Stimulated activated naive CD8-positive, alpha-beta T cell treated with anti-CD3 and anti-CD28 coated beads, Interleukin-15, Interleukin-2, amounts not matched to agents 100 ng/mL and 50 ng/mL, for 24 hours (primary cell): ENCODE measurements at regions not wholly inside any gene's neighbourhood (a gene's known extent, or its start where the extent isn't known, plus 50 kb on each side); places are given as distances from the start of the nearest gene placed in this dataset.

ENCODE experiments used
- H3K27ac Mint-ChIP-seq: one replicate; pipeline ENCODE4 v1.8.0; 2021; ENCODE audit warnings: mild to moderate bottlenecking, mixed read lengths
- H3K27me3 Mint-ChIP-seq: one replicate; pipeline ENCODE4 v1.8.0; 2021; ENCODE audit warnings: mixed read lengths
- H3K36me3 Mint-ChIP-seq: one replicate; pipeline ENCODE4 v1.8.0; 2021; ENCODE audit warnings: low read depth, mixed read lengths
- H3K4me1 Mint-ChIP-seq: one replicate; pipeline ENCODE4 v1.8.0; 2021; ENCODE audit warnings: low read depth, mixed read lengths
- H3K4me3 Mint-ChIP-seq: one replicate; pipeline ENCODE4 v1.8.0; 2021; ENCODE audit warnings: mild to moderate bottlenecking, mixed read lengths
- H3K9me3 Mint-ChIP-seq: one replicate; pipeline ENCODE4 v1.8.0; 2021; ENCODE audit warnings: mixed read lengths

DNA sequence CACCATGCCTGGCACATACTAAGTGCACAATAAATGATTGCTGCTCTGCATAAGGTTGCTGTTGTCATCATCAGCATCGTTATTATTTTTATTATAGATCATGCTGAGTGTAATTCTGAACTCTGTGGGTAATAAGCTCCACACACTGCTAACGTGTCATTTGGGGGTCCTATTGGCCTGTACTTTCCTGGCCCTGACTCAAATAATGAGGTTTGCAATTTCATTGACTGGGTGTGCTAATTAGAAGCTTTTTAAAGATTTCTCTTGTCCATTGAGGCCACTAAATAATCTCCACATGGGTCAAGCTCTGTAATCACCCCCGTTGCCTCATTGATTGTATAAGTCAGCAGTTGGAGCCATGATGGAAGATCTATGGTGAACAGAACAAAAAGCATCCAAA, 320.8 kb upstream of the TMPO start:
- Mint-ChIP-seq H3K27ac (no peak overlapping the region), H3K27me3 (peaks cover 3% of the 10 kb centered on the region), H3K4me1 (no peaks in the 10 kb centered on the region), H3K4me3 (no peak overlapping the region), H3K9me3 (no peaks in the 10 kb centered on the region), H3K36me3 (no peaks in the 10 kb centered on the region)

GRCh38 chr12:98198261-98198982, 317.0 kb upstream of the TMPO start:
- Mint-ChIP-seq H3K9me3 (no peaks in the 10 kb centered on the region), H3K4me1 (no peaks in the 10 kb centered on the region), H3K4me3 (no peak overlapping the region), H3K27ac (no peak overlapping the region), H3K36me3 (no peaks in the 10 kb centered on the region), H3K27me3 (peaks cover 7% of the 10 kb centered on the region)

- Mint-ChIP-seq H3K27me3 (no peaks in the 10 kb centered on the region), H3K36me3 (no peaks in the 10 kb centered on the region), H3K4me3 (no peak overlapping the region), H3K27ac (no peak overlapping the region), H3K4me1 (no peaks in the 10 kb centered on the region), H3K9me3 (no peaks in the 10 kb centered on the region)
Measured at GRCh38 chr12:98208816-98209215, 306.6 kb upstream of the TMPO start.

GRCh38 chr12:98211909-98212695, 303.3 kb upstream of the TMPO start:
- no peak overlapping the region for H3K4me3 Mint-ChIP-seq
- H3K9me3 Mint-ChIP-seq, result no peaks in the 10 kb centered on the region
- H3K4me1 Mint-ChIP-seq, result no peaks in the 10 kb centered on the region
- no peak overlapping the region for H3K27ac Mint-ChIP-seq
- no peaks in the 10 kb centered on the region for H3K36me3 Mint-ChIP-seq
- no peaks in the 10 kb centered on the region for H3K27me3 Mint-ChIP-seq

DNA sequence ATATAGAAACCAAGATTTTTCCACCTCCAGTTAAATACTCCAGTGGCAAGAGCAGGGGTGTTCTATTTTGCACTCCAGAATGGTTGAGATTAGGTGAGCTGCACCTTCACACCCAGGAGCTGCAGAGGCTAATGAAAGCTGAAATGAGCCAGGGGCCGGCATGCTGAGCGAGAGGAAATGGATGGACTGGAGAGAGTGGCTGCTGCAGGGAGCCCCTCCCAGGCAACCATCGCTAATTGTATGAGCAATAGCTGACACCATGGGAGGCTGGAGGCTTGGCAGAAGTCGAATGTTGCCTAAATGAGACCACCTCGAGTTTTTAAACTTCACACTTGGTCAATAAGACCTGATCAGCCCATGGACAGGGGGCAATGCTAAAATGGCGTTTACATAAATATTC, 301.8 kb upstream of the TMPO start:
- Mint-ChIP-seq H3K27ac (no peak overlapping the region), H3K9me3 (no peaks in the 10 kb centered on the region), H3K27me3 (no peaks in the 10 kb centered on the region), H3K4me3 (no peak overlapping the region), H3K36me3 (no peaks in the 10 kb centered on the region), H3K4me1 (no peaks in the 10 kb centered on the region)

GRCh38 chr12:98217257-98217656, 298.1 kb upstream of the TMPO start:
- no peak overlapping the region for H3K4me3 Mint-ChIP-seq
- H3K27ac Mint-ChIP-seq, result no peak overlapping the region
- H3K27me3 Mint-ChIP-seq, result peaks cover 7% of the 10 kb centered on the region
- H3K36me3 Mint-ChIP-seq, result no peaks in the 10 kb centered on the region
- no peaks in the 10 kb centered on the region for H3K9me3 Mint-ChIP-seq
- H3K4me1 Mint-ChIP-seq, result no peaks in the 10 kb centered on the region

- Mint-ChIP-seq H3K4me3 (no peak overlapping the region), H3K27me3 (peaks cover 12% of the 10 kb centered on the region), H3K27ac (no peak overlapping the region), H3K9me3 (no peaks in the 10 kb centered on the region), H3K36me3 (no peaks in the 10 kb centered on the region), H3K4me1 (no peaks in the 10 kb centered on the region)
Measured at GRCh38 chr12:98220636-98221035, 294.8 kb upstream of the TMPO start.

- Mint-ChIP-seq H3K27ac (no peak overlapping the region), H3K9me3 (no peaks in the 10 kb centered on the region), H3K27me3 (peaks cover 12% of the 10 kb centered on the region), H3K4me1 (no peaks in the 10 kb centered on the region), H3K36me3 (no peaks in the 10 kb centered on the region), H3K4me3 (no peak overlapping the region)
Measured at GRCh38 chr12:98221243-98221808, 294.1 kb upstream of the TMPO start.

DNA sequence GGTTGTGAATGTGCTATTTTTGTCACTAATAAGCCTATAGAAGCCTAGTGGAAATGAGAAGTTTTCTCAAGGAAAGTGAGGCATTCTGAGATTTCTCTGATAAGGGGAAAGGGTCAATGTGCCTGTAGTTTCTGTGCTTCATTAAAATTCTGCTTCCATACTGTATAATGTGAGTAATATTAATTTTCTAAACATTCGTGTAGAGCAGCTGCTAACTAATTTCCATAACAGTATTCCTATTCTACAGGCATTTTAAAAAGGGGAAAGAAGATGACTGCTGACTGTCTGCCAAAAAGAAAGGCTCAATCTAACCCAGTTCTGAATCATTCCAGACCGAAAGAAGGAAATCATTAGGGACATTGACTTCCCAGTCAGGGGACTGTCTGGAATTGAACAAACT, 293.3 kb upstream of the TMPO start:
- Mint-ChIP-seq H3K4me1 (no peaks in the 10 kb centered on the region), H3K27me3 (peaks cover 12% of the 10 kb centered on the region)

GRCh38 chr12:98224584-98225221, 290.7 kb upstream of the TMPO start:
- H3K4me3 Mint-ChIP-seq, result no peak overlapping the region
- no peaks in the 10 kb centered on the region for H3K4me1 Mint-ChIP-seq
- H3K27ac Mint-ChIP-seq, result no peak overlapping the region
- H3K27me3 Mint-ChIP-seq, result peaks cover 12% of the 10 kb centered on the region
- H3K9me3 Mint-ChIP-seq, result no peaks in the 10 kb centered on the region
- no peaks in the 10 kb centered on the region for H3K36me3 Mint-ChIP-seq

More for the DNA sequence above, 293.3 kb upstream of the TMPO start:
- H3K4me3 Mint-ChIP-seq, result no peak overlapping the region
- H3K27ac Mint-ChIP-seq, result no peak overlapping the region
- no peaks in the 10 kb centered on the region for H3K9me3 Mint-ChIP-seq
- H3K36me3 Mint-ChIP-seq, result no peaks in the 10 kb centered on the region

DNA sequence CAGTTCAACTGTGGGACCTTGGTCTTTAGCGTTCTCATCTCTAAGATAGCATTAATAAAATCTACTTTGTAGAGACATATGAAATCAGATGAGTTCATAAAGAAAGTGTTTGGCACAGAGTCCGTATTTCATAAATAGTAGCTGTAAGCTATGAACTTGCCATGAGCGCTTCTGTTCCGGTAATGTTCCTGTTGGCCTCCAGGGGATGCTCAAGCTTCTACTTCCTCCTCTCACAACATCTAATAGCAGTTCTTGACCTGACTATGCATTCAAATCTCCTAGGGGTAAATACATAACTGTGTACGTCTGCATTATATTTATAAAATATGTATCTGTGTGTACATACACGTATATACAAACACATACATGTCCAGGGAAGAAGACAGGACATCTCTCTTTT, 288.2 kb upstream of the TMPO start:
- Mint-ChIP-seq H3K36me3 (no peaks in the 10 kb centered on the region), H3K4me3 (no peak overlapping the region), H3K27me3 (peaks cover 5% of the 10 kb centered on the region), H3K4me1 (no peaks in the 10 kb centered on the region), H3K27ac (no peak overlapping the region), H3K9me3 (no peaks in the 10 kb centered on the region)

DNA sequence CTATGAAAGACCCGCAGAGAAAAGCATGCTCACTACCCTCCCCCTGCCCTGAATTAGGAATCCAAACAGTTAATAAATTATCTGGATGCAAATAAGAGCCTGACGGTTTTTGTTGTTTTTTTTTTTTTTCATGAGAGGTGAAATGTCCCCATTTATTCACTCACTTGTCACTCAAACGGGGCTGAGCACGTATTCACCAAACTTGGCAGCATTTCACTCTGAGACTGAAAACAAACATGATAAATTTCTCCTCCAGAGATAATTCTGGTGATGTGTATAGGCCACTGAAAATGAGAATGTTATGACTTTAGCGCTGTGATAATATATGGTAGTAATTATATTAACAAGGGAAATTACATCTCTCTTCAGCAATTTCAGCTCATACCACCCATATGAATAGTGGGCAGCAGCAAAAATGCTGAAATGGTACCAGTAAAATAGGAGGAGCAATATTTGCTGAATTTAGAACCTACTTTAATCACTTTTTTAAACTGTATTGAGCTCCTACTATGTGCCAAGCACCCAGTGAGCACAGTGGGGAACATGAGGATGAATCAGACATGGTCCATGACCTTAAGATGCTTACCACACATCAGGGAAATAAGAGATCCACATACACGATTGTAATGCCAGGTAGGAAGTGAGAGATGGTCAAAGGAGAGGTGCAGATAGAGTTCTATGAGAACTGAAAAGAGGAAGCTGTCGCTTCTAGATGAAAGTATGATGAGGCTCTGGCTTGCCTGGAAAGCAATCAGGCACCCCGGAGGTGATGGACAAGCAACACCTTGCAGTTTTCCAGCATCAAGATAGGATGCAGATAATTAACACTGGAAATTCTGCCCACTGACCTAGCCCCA, 286.5 kb upstream of the TMPO start:
- Mint-ChIP-seq H3K9me3 (no peaks in the 10 kb centered on the region), H3K27ac (no peak overlapping the region), H3K27me3 (no peaks in the 10 kb centered on the region), H3K36me3 (no peaks in the 10 kb centered on the region), H3K4me3 (no peak overlapping the region), H3K4me1 (no peaks in the 10 kb centered on the region)

- no peak overlapping the region for H3K27ac Mint-ChIP-seq
- no peaks in the 10 kb centered on the region for H3K27me3 Mint-ChIP-seq
- H3K4me1 Mint-ChIP-seq, result no peaks in the 10 kb centered on the region
- H3K4me3 Mint-ChIP-seq, result no peak overlapping the region
- no peaks in the 10 kb centered on the region for H3K36me3 Mint-ChIP-seq
- H3K9me3 Mint-ChIP-seq, result no peaks in the 10 kb centered on the region
Measured at GRCh38 chr12:98229540-98229924, 285.9 kb upstream of the TMPO start.

GRCh38 chr12:98232753-98233390, 282.5 kb upstream of the TMPO start:
- Mint-ChIP-seq H3K27me3 (no peaks in the 10 kb centered on the region), H3K4me1 (no peaks in the 10 kb centered on the region), H3K36me3 (no peaks in the 10 kb centered on the region), H3K27ac (no peak overlapping the region), H3K9me3 (no peaks in the 10 kb centered on the region), H3K4me3 (no peak overlapping the region)
